NCI-H1092 (cell line): ENCODE measurements at regions not wholly inside any gene's neighbourhood (a gene's known extent, or its start where the extent isn't known, plus 50 kb on each side); places are given as distances from the start of the nearest gene placed in this dataset.
"Not testable (repeated sequence)": the region's sequence is repeated elsewhere in the genome, so short reads cannot be mapped to it uniquely, and the experiment has no call there.

Experiments used
- DNase-seq: peaks from one replicate; lab custom pipeline; 2025; lab: John Stamatoyannopoulos, UW

DNA sequence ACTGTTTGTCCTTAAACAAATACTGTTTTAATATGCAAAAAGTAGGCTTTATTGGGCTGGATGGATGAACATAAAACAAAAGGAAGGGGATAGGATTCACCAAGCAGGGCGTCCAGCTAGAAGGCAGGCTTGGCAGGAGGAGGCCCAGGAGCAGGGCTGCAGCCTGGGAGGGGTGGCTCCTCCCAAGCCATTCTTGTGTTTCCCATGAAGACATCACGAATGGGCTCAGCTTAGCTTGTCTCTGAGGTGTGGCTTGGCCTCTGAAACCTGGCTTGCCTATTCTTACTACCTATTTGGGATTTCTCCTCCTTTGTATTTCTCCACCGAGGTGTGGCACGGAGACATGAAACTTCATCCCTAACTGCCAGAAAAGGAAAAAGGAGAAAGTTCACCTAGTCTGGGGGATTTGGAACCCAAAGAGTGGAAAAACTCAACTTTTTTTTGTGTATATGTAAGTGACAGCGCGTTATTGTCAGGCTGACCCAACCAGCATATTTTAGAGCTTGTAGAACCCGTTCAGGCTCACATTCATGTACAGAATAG is 481.9 kb upstream of the SPRED2 start:
- no peak for DNase-seq

GRCh38 chr2:65913813-65914212 is 481.4 kb upstream of the SPRED2 start:
- no peak for DNase-seq

GRCh38 chr2:65901756-65902155 is 469.4 kb upstream of the SPRED2 start:
- no peak for DNase-seq

- DNase-seq: no peak
Observed at GRCh38 chr2:65896446-65896845, 464.0 kb upstream of the SPRED2 start.

DNA sequence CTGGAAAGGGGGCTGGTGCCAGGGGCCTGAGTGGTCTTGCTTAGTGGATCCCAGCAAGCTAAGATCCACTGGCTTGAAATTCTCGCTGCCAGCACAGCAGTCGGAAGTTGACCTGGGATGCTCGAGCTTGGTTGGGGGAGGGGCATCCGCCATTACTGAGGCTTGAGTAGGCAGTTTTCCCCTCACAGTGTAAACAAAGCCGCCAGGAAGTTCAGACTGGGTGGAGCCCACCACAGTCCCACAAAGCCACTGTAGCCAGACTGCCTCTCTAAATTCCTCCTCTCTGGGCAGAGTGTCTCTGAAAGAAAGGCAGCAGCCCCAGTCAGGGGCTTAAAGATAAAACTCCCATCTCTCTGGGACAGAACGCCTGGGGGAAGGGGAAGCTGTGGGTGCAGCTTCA is 457.7 kb upstream of the SPRED2 start:
- not testable (repeated sequence) for DNase-seq

DNA sequence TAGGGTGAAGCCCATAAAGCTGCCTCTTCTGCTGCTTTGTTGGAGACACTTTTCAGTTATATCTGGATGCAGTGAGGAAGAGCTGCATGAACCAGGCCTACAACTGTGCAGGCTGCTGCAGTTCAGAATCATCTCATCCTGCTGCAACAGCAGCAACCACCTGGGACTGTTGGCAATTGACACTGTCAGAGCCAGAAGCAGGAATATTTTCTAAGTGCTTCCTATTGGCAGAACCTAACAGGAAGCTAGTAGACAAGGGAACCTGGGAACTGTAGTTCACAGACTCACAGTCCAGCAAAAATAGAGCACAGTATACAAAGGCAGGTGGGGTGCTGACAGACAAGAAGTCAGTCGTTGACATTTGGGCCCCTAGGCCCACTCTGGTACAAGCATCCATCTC is 452.9 kb upstream of the SPRED2 start:
- no peak for DNase-seq

DNA sequence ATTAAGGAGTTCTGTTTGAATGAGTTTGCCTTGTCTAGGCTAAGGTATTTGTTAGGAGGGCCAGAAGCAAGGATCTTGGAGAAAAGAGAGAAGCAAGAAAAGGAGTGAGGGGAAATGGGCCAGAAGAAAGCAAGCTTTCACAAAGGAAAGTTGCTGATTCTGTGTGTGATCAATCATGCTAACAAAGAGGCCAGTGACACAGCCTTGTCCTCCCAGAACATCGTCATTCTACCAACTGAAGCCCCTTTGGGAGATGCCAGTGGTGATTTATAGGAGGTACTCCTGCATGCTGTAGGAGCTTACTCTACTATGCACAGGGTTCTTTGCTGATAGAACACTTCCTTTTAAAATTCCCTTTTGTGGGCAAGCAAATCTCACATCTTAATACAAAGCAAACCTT is 449.2 kb upstream of the SPRED2 start:
- no peak for DNase-seq

DNA sequence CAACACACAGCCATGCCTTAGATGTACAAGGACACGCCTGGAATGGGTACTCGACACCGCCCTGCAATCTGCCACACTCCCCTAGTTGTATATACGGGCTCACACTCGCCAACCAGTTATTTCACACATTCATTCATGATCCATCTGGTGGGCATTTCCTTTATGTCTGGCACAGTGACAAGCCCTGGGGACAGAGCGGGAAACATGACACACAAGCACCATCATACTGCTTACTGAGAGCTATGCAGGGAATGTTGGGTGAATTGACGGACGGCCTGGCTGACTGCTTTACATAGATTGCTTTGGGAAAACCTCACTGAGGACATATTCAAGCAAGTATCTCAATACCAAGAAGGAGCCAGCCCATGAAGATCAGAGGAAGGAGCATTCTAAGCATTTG is 448.0 kb upstream of the SPRED2 start:
- no peak for DNase-seq

- no peak for DNase-seq
Observed at GRCh38 chr2:65878011-65878340, 445.6 kb upstream of the SPRED2 start.

DNA sequence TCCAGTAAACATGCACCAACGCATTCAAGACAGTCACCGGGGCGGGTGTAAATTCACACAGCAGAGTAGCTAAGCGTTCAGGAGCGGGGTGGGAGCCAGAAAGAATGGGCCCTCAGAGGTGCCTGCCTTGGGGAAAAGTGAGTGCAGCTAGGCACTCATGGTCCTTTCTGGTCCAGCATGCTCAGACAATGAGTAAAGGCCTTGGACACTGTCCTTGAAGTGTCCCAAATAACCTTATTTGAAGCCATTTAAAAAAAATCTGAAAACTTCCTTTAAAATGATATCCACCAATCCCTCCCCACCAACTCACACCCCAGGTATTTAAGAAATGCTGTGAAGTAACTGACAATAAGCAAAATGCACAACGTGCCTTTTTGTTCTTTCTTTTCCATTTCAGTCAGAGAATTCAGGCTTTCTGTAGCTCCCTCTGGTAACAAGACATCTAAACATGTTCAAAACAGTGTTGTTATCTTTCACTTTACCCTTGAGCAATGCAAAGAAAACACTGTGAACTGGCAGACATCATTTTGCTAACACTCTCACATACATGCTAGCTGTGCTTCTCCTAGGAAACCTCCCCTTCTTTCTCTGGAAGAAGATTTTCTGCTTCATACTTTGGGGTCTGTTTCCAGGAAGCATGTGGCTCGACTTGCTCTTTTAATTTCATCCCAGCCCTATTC is 445.1 kb upstream of the SPRED2 start:
- DNase-seq: no peak

DNA sequence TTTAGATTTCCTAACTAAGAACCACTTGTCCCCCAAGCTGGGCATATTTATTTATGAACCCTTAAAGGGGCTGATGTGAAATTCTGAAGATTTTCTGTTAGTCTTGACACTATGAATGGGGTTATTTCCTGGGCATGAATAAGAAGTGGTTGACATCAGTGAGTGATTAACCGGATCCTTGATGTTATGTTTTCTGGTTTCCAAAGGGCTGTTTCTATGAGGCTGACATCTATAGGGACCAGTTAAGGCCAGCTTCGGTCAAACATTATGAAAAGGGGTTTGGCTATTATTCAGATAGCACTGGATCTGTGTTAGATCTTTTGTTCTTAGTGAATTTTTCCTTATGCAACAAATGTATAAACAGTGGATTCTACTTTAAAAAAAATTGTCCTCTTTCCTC is 443.7 kb upstream of the SPRED2 start:
- no peak for DNase-seq

DNA sequence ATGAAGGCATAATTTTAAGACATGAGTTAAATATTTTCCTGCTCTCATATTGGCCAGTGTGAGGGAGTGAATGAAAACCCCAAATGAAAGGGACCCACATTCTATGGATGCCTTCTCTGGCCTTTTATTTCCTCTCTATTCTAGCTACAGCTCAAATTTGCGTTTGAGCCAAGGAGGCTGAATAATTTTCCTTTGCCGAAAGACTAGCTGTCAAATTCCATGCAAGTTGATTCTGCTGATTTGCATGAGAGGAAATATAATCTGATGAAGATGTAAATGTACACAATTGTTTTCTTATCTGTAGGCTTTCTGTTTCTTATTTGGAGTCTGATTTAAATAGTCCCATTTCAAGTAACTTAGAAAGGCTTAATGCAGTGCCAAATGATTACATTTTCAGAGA is 438.4 kb upstream of the SPRED2 start:
- DNase-seq: no peak

GRCh38 chr2:65869296-65869695 is 436.9 kb upstream of the SPRED2 start:
- DNase-seq: no peak

- DNase-seq: no peak
Observed at GRCh38 chr2:65868177-65868576, 435.8 kb upstream of the SPRED2 start.

DNA sequence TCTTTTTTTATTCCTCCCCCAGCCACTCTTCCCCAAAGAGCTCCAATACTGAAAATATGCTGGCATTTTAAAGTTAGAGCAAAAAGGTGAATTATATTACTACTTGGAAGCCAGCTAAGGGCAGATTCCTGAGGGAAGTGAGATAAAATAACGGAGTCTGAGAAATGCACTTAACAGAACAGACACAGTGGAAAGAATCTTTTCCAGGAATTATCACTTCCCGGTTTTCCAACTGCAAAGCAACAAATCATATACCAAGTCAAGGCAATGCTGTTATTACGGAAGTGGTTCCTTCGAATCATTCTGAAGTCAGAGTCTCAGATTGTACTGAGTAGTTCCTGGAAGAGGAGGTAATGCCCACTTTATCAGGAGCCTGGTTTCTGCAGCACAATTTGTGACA is 435.0 kb upstream of the SPRED2 start:
- DNase-seq: no peak

DNA sequence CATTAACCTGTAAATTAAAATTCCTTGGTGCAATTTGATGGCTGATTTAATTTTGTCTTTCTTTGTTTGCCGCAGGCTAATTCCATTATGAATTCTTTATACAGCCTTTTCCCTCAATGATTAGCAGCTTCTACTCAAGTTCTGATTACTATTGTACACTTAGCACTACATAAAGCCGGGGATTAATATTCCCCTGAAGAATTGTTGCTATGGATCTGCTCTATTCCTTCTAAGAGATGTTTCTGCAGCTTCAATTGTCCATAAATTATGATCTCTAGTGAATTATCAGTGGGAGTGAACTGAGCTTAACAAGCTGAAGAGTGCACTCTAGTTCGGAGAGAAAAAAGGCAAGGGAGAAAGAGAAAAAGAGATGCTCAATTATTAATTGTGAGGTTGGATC is 433.7 kb upstream of the SPRED2 start:
- DNase-seq: no peak

- DNase-seq: no peak
Observed at GRCh38 chr2:65864619-65865018, 432.2 kb upstream of the SPRED2 start.

DNA sequence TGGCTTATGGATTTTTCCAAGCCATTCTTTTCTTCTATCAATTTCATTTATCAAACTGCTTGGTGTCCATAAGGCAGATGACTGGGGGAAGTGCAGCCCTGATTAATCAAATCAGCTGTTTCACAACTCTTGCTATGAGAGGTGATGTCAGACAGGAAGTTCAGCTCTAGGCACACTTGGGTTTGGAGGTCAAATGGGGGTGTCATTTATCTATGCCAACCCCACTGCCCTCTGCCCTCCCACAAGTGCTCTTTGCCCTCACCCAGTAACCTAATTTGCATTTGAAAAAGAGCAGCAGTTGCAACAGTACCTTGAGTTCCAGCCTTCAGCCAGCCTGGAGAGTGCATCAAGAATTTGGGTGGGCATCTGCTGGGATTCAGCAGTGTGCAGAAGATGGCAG is 431.3 kb upstream of the SPRED2 start:
- no peak for DNase-seq

GRCh38 chr2:65856928-65857327 is 424.5 kb upstream of the SPRED2 start:
- DNase-seq: no peak

- no peak for DNase-seq
Observed at GRCh38 chr2:65856423-65856822, 424.0 kb upstream of the SPRED2 start.

GRCh38 chr2:65850695-65851094 is 418.3 kb upstream of the SPRED2 start:
- DNase-seq: no peak

- no peak for DNase-seq
Observed at GRCh38 chr2:65846989-65847678, 414.7 kb upstream of the SPRED2 start.

DNA sequence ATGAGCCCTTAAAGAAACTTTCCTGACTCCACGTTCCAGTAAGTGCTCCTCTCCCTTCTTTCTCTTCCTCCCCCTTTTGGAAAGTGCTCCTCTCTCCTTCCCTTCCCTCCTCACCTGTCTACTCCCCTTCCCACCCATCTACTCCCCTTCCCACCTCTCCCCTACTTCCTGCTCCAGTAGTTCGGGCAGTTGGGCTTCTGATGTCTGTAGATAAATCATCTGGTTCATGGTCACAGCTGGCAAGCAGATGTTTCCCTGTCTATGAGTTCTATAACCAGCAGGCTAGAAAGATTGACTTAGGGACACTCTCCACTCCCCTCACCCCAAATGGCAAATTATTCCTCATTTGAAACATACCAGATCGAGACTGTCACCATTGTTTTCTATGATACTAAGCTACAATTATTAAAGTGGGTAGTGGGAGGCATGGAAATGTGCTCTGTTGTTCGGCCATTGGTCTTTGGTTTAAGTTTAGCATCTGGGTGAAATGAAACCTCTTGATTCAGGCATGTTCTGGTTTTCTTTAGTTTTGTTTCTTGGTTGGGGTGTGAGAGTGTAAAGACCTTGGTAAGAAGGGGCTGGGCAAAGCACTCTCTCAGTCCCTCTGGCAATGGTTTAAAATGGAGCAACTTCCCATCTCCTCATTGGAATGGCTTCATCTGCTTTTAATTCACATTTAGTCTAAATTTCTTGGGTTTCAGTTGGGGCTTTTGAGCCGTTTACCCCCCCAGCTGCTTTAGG is 413.2 kb upstream of the SPRED2 start:
- no peak for DNase-seq
